AG08396 (cell line): ENCODE measurements at regions not wholly inside any gene's neighbourhood (a gene's known extent, or its start where the extent isn't known, plus 50 kb on each side); places are given as distances from the start of the nearest gene placed in this dataset.
"Not testable (repeated sequence)": the region's sequence is repeated elsewhere in the genome, so short reads cannot be mapped to it uniquely, and the experiment has no call there.

Source experiments
- DNase-seq: peaks from one replicate; pipeline ENCODE4 v3.0.0; 2012; ENCODE audit warnings: low spot score, mixed read lengths

- no peak for DNase-seq
Measured at GRCh38 chr1:29943034-29943433, 706.7 kb downstream of the PTPRU start.

GRCh38 chr1:29939079-29939478 lies 702.8 kb downstream of the PTPRU start:
- DNase-seq: no peak

- DNase-seq: no peak
Measured at GRCh38 chr1:29937356-29937755, 701.0 kb downstream of the PTPRU start.

- DNase-seq: no peak
Measured at GRCh38 chr1:29936031-29936544, 699.8 kb downstream of the PTPRU start.

- no peak for DNase-seq
Measured at GRCh38 chr1:29934255-29934772, 698.0 kb downstream of the PTPRU start.

- no peak for DNase-seq
Measured at GRCh38 chr1:29933067-29933466, 696.7 kb downstream of the PTPRU start.

- no peak for DNase-seq
Measured at GRCh38 chr1:29932626-29933025, 696.3 kb downstream of the PTPRU start.

GRCh38 chr1:29931477-29932175 lies 695.3 kb downstream of the PTPRU start:
- DNase-seq: no peak

- no peak for DNase-seq
Measured at GRCh38 chr1:29925058-29925457, 688.7 kb downstream of the PTPRU start.

GRCh38 chr1:29924017-29924431 lies 687.7 kb downstream of the PTPRU start:
- DNase-seq: no peak

GRCh38 chr1:29921741-29922140 lies 685.4 kb downstream of the PTPRU start:
- DNase-seq: no peak

- no peak for DNase-seq
Measured at GRCh38 chr1:29920784-29921183, 684.5 kb downstream of the PTPRU start.

GRCh38 chr1:29920316-29920715 lies 684.0 kb downstream of the PTPRU start:
- no peak for DNase-seq

GRCh38 chr1:29919041-29919440 lies 682.7 kb downstream of the PTPRU start:
- not testable (repeated sequence) for DNase-seq

GRCh38 chr1:29916656-29917369 lies 680.5 kb downstream of the PTPRU start:
- DNase-seq: no peak

- DNase-seq: no peak
Measured at GRCh38 chr1:29914936-29915335, 678.6 kb downstream of the PTPRU start.

GRCh38 chr1:29912425-29912824 lies 676.1 kb downstream of the PTPRU start:
- DNase-seq: no peak

GRCh38 chr1:29909962-29910361 lies 673.6 kb downstream of the PTPRU start:
- no peak for DNase-seq

GRCh38 chr1:29907596-29907995 lies 671.3 kb downstream of the PTPRU start:
- no peak for DNase-seq

- no peak for DNase-seq
Measured at GRCh38 chr1:29906927-29907326, 670.6 kb downstream of the PTPRU start.

GRCh38 chr1:29903548-29904166 lies 667.3 kb downstream of the PTPRU start:
- DNase-seq: no peak

- no peak for DNase-seq
Measured at GRCh38 chr1:29901624-29902325, 665.5 kb downstream of the PTPRU start.
